ENCODE measurements at regions not wholly inside any gene's neighbourhood (a gene's known extent, or its start where the extent isn't known, plus 50 kb on each side); places are given as distances from the start of the nearest gene placed in this dataset.
A peak's percentile ranks its signal among the peaks of the same experiment; 100 is the strongest.

DNA sequence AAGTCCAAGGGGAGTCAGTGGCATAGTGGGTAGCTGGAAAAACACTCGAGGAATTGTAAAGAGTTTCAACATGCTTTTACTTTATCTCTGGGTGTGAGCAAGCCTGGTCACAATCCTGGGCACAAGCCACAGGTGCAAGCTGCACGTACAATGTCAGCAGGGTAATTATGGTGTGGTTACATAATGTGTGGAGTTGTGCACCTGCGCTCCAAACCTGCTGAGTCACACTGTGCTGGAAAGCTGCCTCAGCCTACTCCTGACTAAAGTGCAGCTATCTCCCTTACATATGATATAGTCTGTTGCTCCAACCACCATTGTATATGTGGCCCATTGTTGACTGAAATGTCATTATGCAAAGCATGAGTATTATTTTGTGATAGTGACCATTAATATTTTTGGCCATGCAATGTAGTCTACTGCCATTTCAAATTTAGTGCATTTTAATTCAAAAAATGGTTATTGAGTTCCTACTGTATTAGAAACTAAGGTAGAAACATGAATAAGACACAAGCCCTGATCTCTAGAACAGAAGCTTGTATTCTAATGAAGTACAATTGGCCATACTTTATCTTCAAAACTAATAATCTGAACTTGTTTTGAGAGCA is 160.9 kb upstream of the SLC30A5 start (continued):
- TF ChIP-seq, protein P1, sequence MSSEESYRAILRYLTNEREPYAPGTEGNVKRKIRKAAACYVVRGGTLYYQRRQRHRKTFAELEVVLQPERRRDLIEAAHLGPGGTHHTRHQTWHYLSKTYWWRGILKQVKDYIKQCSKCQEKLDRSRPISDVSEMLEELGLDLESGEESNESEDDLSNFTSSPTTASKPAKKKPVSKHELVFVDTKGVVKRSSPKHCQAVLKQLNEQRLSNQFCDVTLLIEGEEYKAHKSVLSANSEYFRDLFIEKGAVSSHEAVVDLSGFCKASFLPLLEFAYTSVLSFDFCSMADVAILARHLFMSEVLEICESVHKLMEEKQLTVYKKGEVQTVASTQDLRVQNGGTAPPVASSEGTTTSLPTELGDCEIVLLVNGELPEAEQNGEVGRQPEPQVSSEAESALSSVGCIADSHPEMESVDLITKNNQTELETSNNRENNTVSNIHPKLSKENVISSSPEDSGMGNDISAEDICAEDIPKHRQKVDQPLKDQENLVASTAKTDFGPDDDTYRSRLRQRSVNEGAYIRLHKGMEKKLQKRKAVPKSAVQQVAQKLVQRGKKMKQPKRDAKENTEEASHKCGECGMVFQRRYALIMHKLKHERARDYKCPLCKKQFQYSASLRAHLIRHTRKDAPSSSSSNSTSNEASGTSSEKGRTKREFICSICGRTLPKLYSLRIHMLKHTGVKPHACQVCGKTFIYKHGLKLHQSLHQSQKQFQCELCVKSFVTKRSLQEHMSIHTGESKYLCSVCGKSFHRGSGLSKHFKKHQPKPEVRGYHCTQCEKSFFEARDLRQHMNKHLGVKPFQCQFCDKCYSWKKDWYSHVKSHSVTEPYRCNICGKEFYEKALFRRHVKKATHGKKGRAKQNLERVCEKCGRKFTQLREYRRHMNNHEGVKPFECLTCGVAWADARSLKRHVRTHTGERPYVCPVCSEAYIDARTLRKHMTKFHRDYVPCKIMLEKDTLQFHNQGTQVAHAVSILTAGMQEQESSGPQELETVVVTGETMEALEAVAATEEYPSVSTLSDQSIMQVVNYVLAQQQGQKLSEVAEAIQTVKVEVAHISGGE (tag by site-specific recombination; conservative IDR thresholded peaks at IDR 0.05; ENCODE audit: low read depth), result no peak
- TF ChIP-seq ZNF174 (tag by site-specific recombination; IDR thresholded peaks at IDR 0.05) (no peak), ZNF561 (tag by site-specific recombination; IDR thresholded peaks at IDR 0.05; ENCODE audit: borderline replicate concordance) (peak; percentile 52; the same call in 1 of the 2 replicates), ZBTB48 (tag by site-specific recombination; IDR thresholded peaks at IDR 0.05) (no peak), ZNF621 (tag by site-specific recombination; IDR thresholded peaks at IDR 0.05) (no peak), ZBTB20 (tag by site-specific recombination; IDR thresholded peaks at IDR 0.05) (no peak), ZFP37 (tag by site-specific recombination; IDR thresholded peaks at IDR 0.05) (no peak), ZNF501 (tag by site-specific recombination; IDR thresholded peaks at IDR 0.05) (0 out of 2 replicates have a peak, but pooled peaks have one; percentile 47), HOXC10 (CRISPR knock-in tag; IDR thresholded peaks at IDR 0.05) (no peak), ZNF544 (tag by site-specific recombination; IDR thresholded peaks at IDR 0.05) (no peak), ZNF423 (tag by site-specific recombination; IDR thresholded peaks at IDR 0.05) (no peak), SETDB1 (IDR thresholded peaks at IDR 0.05; ENCODE audit: insufficient read length, low read length) (peak; percentile 99), YY1 (tag by site-specific recombination; IDR thresholded peaks at IDR 0.05) (0 out of 2 replicates have a peak, but pooled peaks have one; percentile 30), ZNF302 (tag by site-specific recombination; IDR thresholded peaks at IDR 0.05; ENCODE audit: low read depth) (no peak), ZNF654 (tag by site-specific recombination; IDR thresholded peaks at IDR 0.05; ENCODE audit: low read depth) (no peak)
- TF ChIP-seq, protein P2, sequence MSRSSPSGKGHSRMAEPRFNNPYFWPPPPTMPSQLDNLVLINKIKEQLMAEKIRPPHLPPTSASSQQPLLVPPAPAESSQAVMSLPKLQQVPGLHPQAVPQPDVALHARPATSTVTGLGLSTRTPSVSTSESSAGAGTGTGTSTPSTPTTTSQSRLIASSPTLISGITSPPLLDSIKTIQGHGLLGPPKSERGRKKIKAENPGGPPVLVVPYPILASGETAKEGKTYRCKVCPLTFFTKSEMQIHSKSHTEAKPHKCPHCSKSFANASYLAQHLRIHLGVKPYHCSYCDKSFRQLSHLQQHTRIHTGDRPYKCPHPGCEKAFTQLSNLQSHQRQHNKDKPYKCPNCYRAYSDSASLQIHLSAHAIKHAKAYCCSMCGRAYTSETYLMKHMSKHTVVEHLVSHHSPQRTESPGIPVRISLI (tag by site-specific recombination; IDR thresholded peaks at IDR 0.05), result no peak
- TF ChIP-seq, protein P3, sequence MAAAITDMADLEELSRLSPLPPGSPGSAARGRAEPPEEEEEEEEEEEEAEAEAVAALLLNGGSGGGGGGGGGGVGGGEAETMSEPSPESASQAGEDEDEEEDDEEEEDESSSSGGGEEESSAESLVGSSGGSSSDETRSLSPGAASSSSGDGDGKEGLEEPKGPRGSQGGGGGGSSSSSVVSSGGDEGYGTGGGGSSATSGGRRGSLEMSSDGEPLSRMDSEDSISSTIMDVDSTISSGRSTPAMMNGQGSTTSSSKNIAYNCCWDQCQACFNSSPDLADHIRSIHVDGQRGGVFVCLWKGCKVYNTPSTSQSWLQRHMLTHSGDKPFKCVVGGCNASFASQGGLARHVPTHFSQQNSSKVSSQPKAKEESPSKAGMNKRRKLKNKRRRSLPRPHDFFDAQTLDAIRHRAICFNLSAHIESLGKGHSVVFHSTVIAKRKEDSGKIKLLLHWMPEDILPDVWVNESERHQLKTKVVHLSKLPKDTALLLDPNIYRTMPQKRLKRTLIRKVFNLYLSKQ (tag by site-specific recombination; IDR thresholded peaks at IDR 0.05; ENCODE audit: borderline replicate concordance), result no peak
- TF ChIP-seq, protein P4, sequence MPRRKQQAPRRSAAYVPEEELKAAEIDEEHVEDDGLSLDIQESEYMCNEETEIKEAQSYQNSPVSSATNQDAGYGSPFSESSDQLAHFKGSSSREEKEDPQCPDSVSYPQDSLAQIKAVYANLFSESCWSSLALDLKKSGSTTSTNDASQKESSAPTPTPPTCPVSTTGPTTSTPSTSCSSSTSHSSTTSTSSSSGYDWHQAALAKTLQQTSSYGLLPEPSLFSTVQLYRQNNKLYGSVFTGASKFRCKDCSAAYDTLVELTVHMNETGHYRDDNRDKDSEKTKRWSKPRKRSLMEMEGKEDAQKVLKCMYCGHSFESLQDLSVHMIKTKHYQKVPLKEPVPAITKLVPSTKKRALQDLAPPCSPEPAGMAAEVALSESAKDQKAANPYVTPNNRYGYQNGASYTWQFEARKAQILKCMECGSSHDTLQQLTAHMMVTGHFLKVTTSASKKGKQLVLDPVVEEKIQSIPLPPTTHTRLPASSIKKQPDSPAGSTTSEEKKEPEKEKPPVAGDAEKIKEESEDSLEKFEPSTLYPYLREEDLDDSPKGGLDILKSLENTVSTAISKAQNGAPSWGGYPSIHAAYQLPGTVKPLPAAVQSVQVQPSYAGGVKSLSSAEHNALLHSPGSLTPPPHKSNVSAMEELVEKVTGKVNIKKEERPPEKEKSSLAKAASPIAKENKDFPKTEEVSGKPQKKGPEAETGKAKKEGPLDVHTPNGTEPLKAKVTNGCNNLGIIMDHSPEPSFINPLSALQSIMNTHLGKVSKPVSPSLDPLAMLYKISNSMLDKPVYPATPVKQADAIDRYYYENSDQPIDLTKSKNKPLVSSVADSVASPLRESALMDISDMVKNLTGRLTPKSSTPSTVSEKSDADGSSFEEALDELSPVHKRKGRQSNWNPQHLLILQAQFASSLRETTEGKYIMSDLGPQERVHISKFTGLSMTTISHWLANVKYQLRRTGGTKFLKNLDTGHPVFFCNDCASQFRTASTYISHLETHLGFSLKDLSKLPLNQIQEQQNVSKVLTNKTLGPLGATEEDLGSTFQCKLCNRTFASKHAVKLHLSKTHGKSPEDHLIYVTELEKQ (tag by site-specific recombination; IDR thresholded peaks at IDR 0.05; ENCODE audit: borderline replicate concordance), result no peak
- TF ChIP-seq, protein P5, sequence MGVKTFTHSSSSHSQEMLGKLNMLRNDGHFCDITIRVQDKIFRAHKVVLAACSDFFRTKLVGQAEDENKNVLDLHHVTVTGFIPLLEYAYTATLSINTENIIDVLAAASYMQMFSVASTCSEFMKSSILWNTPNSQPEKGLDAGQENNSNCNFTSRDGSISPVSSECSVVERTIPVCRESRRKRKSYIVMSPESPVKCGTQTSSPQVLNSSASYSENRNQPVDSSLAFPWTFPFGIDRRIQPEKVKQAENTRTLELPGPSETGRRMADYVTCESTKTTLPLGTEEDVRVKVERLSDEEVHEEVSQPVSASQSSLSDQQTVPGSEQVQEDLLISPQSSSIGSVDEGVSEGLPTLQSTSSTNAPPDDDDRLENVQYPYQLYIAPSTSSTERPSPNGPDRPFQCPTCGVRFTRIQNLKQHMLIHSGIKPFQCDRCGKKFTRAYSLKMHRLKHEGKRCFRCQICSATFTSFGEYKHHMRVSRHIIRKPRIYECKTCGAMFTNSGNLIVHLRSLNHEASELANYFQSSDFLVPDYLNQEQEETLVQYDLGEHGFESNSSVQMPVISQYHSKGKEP (tag by site-specific recombination; IDR thresholded peaks at IDR 0.05), result no peak
- TF ChIP-seq, protein P6, sequence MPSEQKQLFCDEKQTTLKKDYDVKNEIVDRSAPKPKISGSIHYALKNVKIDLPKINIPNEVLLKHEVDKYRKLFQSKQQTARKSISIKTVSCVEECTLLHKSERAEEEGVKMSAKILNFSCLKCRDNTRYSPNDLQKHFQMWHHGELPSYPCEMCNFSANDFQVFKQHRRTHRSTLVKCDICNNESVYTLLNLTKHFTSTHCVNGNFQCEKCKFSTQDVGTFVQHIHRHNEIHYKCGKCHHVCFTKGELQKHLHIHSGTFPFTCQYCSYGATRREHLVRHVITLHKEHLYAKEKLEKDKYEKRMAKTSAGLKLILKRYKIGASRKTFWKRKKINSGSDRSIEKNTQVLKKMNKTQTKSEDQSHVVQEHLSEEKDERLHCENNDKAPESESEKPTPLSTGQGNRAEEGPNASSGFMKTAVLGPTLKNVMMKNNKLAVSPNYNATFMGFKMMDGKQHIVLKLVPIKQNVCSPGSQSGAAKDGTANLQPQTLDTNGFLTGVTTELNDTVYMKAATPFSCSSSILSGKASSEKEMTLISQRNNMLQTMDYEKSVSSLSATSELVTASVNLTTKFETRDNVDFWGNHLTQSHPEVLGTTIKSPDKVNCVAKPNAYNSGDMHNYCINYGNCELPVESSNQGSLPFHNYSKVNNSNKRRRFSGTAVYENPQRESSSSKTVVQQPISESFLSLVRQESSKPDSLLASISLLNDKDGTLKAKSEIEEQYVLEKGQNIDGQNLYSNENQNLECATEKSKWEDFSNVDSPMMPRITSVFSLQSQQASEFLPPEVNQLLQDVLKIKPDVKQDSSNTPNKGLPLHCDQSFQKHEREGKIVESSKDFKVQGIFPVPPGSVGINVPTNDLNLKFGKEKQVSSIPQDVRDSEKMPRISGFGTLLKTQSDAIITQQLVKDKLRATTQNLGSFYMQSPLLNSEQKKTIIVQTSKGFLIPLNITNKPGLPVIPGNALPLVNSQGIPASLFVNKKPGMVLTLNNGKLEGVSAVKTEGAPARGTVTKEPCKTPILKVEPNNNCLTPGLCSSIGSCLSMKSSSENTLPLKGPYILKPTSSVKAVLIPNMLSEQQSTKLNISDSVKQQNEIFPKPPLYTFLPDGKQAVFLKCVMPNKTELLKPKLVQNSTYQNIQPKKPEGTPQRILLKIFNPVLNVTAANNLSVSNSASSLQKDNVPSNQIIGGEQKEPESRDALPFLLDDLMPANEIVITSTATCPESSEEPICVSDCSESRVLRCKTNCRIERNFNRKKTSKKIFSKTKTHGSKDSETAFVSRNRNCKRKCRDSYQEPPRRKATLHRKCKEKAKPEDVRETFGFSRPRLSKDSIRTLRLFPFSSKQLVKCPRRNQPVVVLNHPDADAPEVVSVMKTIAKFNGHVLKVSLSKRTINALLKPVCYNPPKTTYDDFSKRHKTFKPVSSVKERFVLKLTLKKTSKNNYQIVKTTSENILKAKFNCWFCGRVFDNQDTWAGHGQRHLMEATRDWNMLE (tag by site-specific recombination; conservative IDR thresholded peaks at IDR 0.05; ENCODE audit: low read depth), result 0 out of 2 replicates have a peak, but pooled peaks have one; percentile 16
- TF ChIP-seq, protein P7, sequence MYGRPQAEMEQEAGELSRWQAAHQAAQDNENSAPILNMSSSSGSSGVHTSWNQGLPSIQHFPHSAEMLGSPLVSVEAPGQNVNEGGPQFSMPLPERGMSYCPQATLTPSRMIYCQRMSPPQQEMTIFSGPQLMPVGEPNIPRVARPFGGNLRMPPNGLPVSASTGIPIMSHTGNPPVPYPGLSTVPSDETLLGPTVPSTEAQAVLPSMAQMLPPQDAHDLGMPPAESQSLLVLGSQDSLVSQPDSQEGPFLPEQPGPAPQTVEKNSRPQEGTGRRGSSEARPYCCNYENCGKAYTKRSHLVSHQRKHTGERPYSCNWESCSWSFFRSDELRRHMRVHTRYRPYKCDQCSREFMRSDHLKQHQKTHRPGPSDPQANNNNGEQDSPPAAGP (tag by site-specific recombination; IDR thresholded peaks at IDR 0.05), result no peak
